GM19463 (cell line): ENCODE measurements at regions not wholly inside any gene's neighbourhood (a gene's known extent, or its start where the extent isn't known, plus 50 kb on each side); places are given as distances from the start of the nearest gene placed in this dataset.
"Not testable (repeated sequence)": the region's sequence is repeated elsewhere in the genome, so short reads cannot be mapped to it uniquely, and the experiment has no call there.

Experiments
- ATAC-seq: cut with Tn5 transposase; IDR thresholded peaks from one replicate; pipeline ENCODE4 v1.9.1; 2021; ENCODE audit warnings: mild to moderate bottlenecking, moderate library complexity; ENCODE audit not compliant: unreplicated experiment

GRCh38 chr12:24379433-24379832, 430.0 kb upstream of the SOX5 start:
- ATAC-seq = no peak

DNA sequence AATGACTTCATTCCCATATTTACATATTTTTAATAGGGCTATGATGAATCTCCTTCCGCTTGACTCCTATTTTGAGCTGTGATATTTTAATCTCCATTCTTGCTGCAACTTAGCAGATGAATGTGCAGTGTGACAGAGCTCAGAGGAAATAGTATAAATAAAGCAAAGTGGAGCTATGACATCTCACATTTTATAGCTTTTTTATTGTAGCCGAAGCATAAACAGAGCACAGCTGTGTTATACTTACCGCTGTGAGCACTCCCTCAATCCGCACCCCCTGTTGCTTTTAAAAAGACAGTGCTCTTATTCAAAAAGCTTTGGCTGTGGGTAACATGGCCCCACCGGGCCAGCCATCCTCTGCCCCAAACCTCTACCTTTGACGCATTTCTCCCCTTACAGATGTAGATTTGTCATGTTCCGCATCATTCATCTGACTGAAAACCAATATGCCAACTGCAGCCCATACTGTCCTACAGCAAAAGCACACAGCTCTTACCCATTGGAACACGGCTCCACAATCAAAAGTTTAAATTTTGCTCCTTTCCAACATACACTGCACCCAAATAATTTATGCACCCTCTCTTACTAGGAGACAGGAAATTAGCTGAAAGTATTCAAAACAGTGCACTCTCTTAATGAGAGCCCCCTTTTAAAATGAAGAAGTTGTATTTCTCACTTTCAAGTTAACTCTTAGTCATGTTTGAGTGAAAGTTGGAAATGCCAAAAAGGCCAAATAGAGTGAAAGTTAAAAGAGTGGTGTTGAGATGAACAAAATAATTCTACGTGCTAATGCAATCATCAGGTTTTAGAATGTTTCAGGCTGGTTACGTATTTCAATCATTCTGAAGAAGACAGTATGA, 429.3 kb upstream of the SOX5 start:
- ATAC-seq = peak; percentile 83

- no peak for ATAC-seq
These were observed 425.0 kb upstream of the SOX5 start for GRCh38 chr12:24374452-24374851.

DNA sequence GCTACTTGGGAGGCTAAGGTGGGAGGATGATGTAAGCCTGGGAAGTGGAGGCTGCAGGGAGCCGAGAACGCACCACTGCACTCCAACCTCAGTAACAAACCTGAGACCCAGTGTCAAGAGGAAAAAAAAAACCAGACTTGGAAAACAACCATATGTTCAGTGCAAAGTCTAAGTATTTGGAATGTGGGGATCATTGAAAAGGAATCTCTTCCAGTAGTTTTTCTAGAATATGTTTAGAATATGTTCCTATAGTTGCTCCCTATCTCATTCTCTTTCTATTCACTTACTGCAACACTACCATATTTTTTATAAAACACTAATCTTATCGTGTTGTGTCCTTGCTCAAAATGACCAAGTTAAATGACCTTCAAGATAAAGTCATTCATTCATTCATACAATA, 423.5 kb upstream of the SOX5 start:
- no peak for ATAC-seq

- no peak for ATAC-seq
These were observed 417.0 kb upstream of the SOX5 start for GRCh38 chr12:24366514-24366913.

- ATAC-seq = no peak
These were observed 415.5 kb upstream of the SOX5 start for GRCh38 chr12:24364921-24365320.

- ATAC-seq = no peak
These were observed 413.8 kb upstream of the SOX5 start for GRCh38 chr12:24363177-24363754.

GRCh38 chr12:24361877-24362580, 412.6 kb upstream of the SOX5 start:
- peak; percentile 36 for ATAC-seq

GRCh38 chr12:24360907-24361306, 411.4 kb upstream of the SOX5 start:
- peak; percentile 64 for ATAC-seq

DNA sequence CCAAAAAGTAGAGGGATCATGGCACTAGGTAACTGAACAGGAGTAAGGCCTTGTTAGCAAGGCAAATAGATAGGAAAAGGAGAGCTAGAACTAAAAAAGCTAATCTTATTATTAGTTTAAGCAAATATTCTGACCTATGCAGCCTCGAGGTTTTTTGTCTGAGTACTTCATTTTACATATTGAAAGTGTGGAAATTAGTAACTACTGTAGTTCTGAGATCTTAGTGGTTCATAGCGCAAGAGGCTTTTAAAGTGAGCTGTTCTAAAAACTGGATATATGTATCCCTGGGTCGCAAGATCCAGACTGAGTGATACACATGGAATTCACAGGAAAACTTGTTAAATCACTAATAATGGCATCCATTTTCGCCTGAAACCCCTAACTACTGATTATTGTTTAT, 411.0 kb upstream of the SOX5 start:
- ATAC-seq = peak; percentile 37

- no peak for ATAC-seq
These were observed 410.6 kb upstream of the SOX5 start for GRCh38 chr12:24360057-24360456.

- no peak for ATAC-seq
These were observed 409.9 kb upstream of the SOX5 start for GRCh38 chr12:24359418-24359817.

- peak; percentile 60 for ATAC-seq
These were observed 406.9 kb upstream of the SOX5 start for GRCh38 chr12:24356240-24356804.

DNA sequence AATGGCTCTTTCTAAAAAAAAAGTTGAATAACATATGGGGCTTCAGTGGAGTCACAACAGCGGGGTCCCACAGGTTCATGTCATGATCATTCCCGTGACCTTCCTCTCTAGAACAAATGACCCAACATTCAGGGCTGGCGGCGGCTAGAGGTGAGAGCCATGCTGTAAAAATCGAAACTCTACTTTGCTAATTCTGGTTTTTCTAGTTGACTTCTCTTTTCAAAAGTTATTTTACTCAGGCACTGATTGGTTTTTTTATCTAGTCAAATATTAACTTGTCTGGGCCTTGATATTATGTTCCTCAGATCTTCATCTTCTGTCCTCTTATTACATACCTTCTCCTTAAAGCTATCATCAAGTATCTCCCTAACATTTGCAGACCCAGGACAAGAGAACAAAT, 402.9 kb upstream of the SOX5 start:
- peak; percentile 51 for ATAC-seq

DNA sequence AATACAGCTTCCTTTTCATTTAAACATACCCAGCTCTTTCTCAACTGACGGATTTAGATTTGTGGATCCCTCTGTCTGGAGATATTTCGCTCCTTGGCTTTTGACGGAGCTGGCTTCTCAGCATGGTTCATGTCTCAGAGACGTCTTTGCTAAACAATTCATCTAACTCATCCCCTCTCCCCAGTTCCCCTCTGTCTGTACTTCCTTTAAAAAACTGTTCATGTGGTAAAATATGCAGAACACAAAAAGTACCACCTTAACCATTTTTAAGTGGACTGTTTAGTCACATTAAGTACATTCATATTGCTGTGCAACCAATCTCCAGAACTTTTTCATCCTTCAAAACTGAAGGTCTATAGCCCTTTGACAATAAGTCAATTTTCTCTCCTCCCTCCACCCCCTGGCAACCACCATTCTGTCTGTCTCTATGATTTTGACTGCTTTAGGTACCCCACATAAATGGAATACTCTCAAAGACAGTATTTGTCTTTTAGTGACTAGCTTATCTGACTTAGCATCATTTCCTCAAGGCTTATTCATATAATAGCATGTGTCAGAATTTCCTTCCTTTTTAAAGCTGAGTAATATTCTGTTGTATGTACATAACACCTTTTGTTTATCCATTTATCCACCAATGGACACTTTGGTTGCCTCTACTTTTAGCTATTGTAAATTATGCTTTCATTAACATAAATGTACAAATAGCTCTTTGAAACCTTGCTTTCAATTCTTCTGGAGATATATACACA, 399.8 kb upstream of the SOX5 start:
- ATAC-seq = no peak

DNA sequence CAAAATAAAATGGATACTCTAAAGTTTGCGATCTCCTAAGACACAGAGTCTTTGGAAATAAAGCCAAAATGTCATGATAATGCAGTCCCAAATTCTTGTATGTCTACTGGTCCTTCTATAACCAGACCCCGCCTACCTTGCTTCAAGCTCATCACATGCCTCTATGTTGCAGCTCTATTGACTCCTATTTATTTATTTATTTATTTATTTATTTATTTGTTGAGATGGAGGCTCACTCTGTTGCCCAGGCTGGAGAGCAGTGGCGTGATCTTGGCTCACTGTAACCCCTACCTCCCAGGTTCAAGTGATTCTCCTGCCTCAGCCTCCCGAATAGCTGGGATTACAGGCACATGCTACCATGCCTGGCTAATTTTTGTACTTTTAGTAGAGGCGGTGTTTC, 398.7 kb upstream of the SOX5 start:
- ATAC-seq = not testable (repeated sequence)

- no peak for ATAC-seq
These were observed 378.8 kb upstream of the SOX5 start for GRCh38 chr12:24328261-24328660.

DNA sequence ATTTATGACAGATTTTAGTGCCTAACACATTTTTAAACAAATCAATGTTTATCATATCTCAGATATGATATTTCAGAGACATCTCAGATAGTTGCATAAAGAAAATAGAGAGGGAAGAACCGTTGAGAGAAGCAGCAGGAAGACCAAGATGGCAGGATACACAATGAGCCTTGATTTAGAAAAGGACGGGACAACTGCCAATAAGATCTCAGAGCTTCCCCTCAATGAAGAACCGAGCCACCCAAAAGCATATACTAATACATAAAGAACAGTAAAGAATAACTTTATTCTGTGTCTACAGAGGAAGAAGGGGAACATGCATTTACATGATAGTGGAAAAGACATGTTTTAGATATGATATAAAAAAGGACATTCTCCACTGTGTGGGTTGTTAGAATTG, 375.9 kb upstream of the SOX5 start:
- no peak for ATAC-seq

- ATAC-seq = no peak
These were observed 358.4 kb upstream of the SOX5 start for GRCh38 chr12:24307716-24308335.

GRCh38 chr12:24307153-24307552, 357.7 kb upstream of the SOX5 start:
- no peak for ATAC-seq
